ENCODE measurements at regions not wholly inside any gene's neighbourhood (a gene's known extent, or its start where the extent isn't known, plus 50 kb on each side); places are given as distances from the start of the nearest gene placed in this dataset.
"Not testable (repeated sequence)": the region's sequence is repeated elsewhere in the genome, so short reads cannot be mapped to it uniquely, and the experiment has no call there.

DNA sequence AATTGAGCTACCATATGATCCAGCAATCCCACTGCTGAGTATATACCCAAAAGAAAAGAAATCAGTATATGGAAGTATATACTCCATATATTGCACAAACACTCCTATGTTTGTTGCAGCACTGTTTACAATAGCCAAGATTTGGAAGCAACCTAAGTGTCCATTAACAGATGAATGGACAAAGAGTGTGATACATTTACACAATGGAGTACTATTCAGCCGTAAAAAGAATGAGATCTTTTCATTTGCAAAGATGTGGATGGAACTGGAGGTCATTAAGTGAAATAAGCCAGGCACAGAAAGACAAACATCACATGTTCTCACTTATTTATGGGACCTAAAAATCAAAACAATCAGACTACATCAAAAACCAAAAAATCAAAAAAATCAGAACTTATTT is 133.4 kb upstream of the ADCY1 start:
- TF ChIP-seq, protein P1, sequence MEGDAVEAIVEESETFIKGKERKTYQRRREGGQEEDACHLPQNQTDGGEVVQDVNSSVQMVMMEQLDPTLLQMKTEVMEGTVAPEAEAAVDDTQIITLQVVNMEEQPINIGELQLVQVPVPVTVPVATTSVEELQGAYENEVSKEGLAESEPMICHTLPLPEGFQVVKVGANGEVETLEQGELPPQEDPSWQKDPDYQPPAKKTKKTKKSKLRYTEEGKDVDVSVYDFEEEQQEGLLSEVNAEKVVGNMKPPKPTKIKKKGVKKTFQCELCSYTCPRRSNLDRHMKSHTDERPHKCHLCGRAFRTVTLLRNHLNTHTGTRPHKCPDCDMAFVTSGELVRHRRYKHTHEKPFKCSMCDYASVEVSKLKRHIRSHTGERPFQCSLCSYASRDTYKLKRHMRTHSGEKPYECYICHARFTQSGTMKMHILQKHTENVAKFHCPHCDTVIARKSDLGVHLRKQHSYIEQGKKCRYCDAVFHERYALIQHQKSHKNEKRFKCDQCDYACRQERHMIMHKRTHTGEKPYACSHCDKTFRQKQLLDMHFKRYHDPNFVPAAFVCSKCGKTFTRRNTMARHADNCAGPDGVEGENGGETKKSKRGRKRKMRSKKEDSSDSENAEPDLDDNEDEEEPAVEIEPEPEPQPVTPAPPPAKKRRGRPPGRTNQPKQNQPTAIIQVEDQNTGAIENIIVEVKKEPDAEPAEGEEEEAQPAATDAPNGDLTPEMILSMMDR (IDR thresholded peaks at IDR 0.05; ENCODE audit: poor library complexity) = not testable (repeated sequence)
- not testable (repeated sequence) for TF ChIP-seq EZH2 (IDR thresholded peaks at IDR 0.05; ENCODE audit: borderline replicate concordance)

Measured in hepatocyte (in vitro differentiated cells).